IPS-11a (cell line): ENCODE measurements at regions not wholly inside any gene's neighbourhood (a gene's known extent, or its start where the extent isn't known, plus 50 kb on each side); places are given as distances from the start of the nearest gene placed in this dataset.
"Not testable (repeated sequence)": the region's sequence is repeated elsewhere in the genome, so short reads cannot be mapped to it uniquely, and the experiment has no call there.

Experiments used
- H3K4me3 ChIP-seq: one replicate; pipeline ENCODE4 v1.5.1; 2013; ENCODE audit warnings: low read depth, low read length, control low read depth

GRCh38 chr12:65673156-65673690 is 151.1 kb upstream of the HMGA2 start:
- H3K4me3 ChIP-seq = no peak overlapping the region

GRCh38 chr12:65673732-65674131 is 150.6 kb upstream of the HMGA2 start:
- no peak overlapping the region for H3K4me3 ChIP-seq

GRCh38 chr12:65675141-65675621 is 149.1 kb upstream of the HMGA2 start:
- no peak overlapping the region for H3K4me3 ChIP-seq

- H3K4me3 ChIP-seq = not testable (repeated sequence)
These were observed 146.1 kb upstream of the HMGA2 start for GRCh38 chr12:65678172-65678571.

- no peak overlapping the region for H3K4me3 ChIP-seq
These were observed 143.1 kb upstream of the HMGA2 start for GRCh38 chr12:65681226-65681625.

GRCh38 chr12:65682112-65682511 is 142.2 kb upstream of the HMGA2 start:
- H3K4me3 ChIP-seq = no peak overlapping the region

GRCh38 chr12:65684906-65685305 is 139.4 kb upstream of the HMGA2 start:
- H3K4me3 ChIP-seq = no peak overlapping the region

GRCh38 chr12:65685514-65685913 is 138.8 kb upstream of the HMGA2 start:
- no peak overlapping the region for H3K4me3 ChIP-seq

GRCh38 chr12:65689508-65689907 is 134.8 kb upstream of the HMGA2 start:
- no peak overlapping the region for H3K4me3 ChIP-seq

GRCh38 chr12:65690477-65690876 is 133.8 kb upstream of the HMGA2 start:
- no peak overlapping the region for H3K4me3 ChIP-seq

- H3K4me3 ChIP-seq = no peak overlapping the region
These were observed 130.2 kb upstream of the HMGA2 start for GRCh38 chr12:65694130-65694529.

GRCh38 chr12:65695113-65695865 is 129.0 kb upstream of the HMGA2 start:
- H3K4me3 ChIP-seq = no peak overlapping the region

- H3K4me3 ChIP-seq = no peak overlapping the region
These were observed 128.1 kb upstream of the HMGA2 start for GRCh38 chr12:65696227-65696626.

- H3K4me3 ChIP-seq = no peak overlapping the region
These were observed 125.0 kb upstream of the HMGA2 start for GRCh38 chr12:65699251-65699650.

- no peak overlapping the region for H3K4me3 ChIP-seq
These were observed 121.1 kb upstream of the HMGA2 start for GRCh38 chr12:65703176-65703575.

- no peak overlapping the region for H3K4me3 ChIP-seq
These were observed 118.9 kb upstream of the HMGA2 start for GRCh38 chr12:65705380-65705876.

GRCh38 chr12:65707051-65707450 is 117.2 kb upstream of the HMGA2 start:
- H3K4me3 ChIP-seq = no peak overlapping the region

GRCh38 chr12:65712260-65713004 is 111.9 kb upstream of the HMGA2 start:
- H3K4me3 ChIP-seq = no peak overlapping the region

GRCh38 chr12:65715961-65716360 is 108.3 kb upstream of the HMGA2 start:
- H3K4me3 ChIP-seq = no peak overlapping the region

GRCh38 chr12:65720136-65721130 is 103.8 kb upstream of the HMGA2 start:
- no peak overlapping the region for H3K4me3 ChIP-seq
